ENCODE measurements at regions not wholly inside any gene's neighbourhood (a gene's known extent, or its start where the extent isn't known, plus 50 kb on each side); places are given as distances from the start of the nearest gene placed in this dataset.

DNA sequence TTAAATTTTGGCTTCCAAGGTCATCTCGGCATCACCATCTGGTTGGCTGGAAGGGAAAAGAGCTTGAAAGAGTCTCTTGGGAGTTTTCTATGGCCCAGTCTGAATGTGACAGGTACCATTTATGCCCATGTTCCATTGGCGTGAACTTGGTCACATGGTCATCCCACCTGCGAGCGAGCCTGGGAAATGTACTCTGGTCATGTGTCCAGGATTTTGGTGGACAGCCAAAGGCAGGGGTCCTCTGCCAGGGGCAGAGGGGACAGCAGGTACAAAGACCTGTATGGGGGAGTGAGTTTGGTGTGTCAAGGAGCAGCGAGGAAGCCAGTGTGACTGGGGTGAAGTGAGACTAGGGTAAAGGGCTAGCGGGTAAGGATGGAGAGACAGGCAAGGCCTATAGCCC lies 112.6 kb downstream of the CDC5L start:
- no peak for DNase-seq

DNA sequence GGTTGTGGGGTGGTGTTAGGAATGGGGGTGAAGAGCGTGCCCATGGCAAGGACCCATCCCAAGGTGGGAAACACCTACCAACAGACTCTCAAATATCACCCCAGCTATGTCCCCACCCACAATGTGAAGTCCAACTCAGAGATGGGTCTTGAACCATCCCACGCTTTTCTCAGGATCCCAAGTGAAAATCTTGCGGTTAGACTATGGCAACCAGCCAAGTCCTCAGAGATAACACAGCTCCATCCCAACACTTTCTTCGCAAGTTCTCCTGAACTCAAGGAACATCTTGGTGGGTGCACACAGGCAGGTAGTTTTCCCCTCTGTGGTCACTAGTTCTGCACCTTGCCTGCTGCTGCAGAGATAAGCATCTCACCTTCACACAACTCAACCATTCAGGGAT lies 116.0 kb downstream of the CDC5L start:
- no peak for DNase-seq

DNA sequence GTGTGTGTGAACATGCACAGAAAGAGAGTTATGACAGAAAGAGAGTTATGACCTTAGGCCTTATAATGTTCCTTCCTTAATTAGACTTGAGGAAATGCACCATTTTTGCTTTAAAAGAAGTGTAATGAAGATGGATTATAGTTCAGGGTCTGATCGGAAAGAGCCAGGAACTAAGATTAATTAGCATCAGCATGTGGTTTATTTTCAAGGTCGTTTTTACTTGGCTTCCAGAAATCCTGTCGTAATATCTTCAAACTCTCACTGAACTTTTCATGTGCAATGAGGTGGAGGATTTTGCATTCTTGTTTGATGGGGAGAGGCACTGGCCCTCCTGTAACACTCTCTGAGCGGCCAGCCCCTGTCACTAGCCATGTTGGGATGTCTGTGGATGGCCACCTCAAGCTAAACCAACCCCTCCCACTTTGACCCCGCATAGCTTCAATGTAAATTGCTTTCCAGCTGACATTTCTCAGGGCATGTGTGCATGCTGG lies 116.8 kb downstream of the CDC5L start:
- no peak for DNase-seq

DNA sequence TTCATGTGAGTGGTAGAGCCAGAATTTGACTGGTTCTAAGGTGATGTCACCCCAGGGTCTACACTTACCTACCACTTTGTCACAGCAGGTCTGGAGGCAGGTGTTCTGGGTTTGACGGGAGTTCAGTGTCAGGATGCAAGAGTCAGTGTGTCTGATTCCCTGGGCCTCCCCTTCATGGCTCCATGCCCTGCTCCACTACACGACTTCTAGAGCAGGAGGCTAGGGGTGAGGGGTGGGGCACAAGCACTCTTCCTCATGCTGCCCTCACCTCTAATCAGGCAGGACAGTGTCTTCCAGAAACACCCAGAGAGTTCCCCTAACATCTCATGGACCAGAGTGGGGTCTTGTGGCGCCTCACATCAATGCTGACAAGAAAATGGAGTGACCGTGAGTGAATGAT lies 118.2 kb downstream of the CDC5L start:
- no peak for DNase-seq

DNA sequence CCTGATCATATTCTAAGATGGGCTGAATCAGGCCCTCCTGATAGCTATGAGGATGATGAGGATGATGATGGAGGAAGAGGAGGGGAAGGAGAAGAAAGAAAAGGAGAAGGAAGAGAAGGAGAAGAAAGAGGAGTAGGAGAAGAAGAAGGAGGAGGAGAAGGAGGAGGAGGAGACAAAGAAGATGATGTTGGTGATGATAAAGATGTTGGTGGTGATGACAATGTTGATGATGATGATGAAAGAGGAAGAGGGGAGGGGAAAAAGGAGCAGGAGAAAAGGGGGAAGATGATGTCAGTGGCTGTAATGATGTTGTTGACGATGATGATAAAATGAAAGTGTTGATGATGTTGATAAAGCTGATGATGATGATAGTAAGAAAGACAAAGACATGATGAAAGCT lies 119.5 kb downstream of the CDC5L start:
- DNase-seq, result no peak

DNA sequence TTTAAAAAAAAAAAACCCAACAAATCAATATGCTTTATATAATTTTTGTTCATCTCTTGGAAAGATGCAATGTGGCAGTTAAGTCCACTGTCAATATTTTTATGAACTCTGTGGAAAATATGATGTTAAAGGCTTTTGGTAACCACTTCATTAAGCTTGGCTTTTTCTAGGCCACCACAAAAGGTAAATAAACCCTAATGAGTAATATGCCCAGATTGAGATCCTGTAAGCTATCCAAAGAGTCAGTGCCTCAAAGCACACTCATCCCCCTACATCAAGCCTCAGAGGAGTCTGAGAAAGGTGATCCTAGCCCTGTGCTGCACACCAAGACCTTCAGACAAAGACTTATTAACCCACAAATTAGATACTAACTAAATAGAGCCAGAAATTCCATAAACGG lies 121.1 kb downstream of the CDC5L start:
- no peak for DNase-seq

DNA sequence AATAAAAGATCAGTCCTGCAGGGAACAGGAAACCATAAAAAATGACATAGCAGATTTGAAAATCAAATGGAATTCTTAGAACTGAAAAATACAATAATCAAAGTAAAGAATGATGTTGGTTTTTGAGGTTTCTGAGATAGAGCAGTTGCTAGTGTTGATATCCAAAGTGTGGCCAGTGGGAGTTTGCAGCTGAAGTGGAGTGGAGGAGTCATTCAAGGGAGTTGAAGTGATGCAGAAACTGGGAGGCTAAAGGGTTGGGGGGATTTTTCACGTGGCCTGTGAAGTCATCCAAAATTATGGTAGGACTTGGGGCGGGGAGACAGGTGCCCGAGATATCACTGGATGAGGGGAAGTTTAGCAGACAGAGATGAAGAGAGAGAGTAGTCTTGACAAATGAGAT lies 123.6 kb downstream of the CDC5L start:
- DNase-seq, result no peak

DNA sequence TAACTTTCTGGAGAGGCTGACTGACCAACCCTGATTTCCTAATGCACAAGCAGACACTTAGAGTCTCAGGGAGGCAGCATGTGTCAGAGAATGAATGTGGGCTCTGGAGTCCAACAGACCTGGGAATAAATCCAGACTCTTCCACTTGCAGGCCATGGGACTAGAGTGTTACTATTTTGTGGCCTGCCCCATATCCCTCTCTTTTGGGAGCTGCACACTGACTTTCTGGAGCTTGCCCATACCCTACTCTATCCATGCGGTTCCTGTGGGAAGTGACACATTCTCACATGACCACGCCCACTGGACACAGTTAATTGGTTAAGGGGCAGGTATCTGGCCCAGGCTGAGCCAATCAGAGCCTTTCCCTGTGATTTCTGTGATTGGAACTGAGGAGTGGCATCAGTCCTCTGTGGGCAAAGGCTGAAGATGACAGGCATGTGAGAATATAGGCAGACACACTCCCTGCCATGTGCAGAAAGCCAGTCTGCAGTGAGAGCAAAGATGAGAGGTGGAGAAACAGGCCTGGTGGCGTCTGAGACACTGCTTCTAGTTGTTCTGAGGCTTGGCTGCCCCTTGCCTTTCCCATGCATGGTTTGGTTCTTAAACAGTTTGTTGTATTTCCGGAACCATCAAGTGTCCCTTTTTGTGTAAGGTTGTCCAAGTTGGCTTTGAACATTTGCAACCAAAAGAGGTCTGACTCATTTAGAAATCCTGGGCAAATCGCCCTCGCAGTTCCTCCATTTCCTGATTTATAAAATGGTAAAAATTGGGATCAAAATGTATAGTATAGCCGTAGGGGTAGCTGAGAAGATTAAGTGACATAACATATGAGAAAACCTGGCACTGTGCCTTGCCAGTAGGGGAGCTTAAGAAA lies 125.6 kb downstream of the CDC5L start:
- DNase-seq, result no peak

DNA sequence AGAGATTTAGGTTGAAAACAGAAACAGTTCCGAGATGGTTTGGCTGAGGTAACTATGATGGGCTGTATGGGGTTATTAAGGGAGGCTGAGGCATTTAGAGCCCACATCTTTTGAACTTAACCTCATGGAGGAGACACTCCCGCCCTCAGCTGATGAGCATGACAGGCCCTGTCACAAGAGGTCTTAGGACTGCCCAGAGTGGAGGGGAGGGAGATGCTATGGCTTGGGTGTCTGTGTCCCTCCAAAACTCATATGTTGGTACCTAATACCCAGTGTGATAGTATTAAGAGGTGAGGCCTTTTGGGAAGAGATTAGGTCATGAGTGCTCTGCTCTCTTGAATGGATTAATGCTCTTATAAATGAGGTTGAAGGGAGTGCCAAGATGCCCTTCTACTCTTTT lies 126.6 kb downstream of the CDC5L start:
- DNase-seq, result no peak

DNA sequence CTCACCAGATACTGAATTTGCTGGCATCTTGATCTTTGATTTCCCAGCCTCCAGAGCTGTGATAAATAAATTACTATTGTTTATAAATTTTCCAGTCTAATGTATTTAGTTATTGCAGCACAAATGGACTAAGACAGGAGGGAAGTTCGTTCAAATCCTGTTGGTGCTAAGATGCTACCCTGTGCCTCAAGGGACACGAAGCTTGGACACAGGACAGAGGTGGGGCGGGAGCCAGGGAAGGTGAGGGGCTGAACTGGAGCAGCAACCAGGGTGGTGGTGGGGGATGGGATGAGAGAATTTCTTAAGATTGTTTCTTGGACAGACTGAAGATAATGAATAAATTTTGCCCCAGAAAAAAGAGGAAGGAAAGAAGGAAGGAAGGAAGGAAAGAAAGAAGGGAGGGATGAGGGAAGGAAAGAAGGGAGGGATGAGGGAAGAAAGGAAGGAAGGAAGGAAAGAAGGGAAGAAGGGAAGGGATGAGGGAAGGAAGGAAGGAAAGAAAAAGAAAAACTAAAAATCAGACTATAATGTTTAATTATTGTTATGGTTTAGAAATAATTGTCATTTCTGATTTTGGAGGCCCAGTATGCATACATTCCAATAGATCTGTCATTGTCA lies 127.2 kb downstream of the CDC5L start:
- DNase-seq, result no peak

DNA sequence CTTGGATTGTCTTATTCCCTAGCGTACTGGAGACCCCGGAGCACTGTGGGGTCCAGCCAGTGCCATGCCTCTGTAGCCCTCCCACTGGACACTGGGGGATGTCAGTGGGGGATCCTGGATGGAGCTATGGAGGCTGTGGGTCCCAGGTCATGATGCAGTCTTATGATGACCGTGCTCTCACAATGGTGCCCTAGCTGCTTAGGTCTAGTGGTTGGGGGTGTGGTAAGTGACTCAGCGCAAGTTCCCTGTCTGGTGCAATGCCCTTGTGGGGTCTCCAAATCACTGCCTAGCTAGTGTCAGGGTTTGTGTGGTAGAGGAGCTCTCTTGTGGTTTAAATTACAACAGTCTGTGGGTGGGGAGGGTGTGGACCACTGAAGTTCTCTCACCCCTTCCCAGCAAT lies 135.4 kb downstream of the CDC5L start:
- DNase-seq, result no peak

DNA sequence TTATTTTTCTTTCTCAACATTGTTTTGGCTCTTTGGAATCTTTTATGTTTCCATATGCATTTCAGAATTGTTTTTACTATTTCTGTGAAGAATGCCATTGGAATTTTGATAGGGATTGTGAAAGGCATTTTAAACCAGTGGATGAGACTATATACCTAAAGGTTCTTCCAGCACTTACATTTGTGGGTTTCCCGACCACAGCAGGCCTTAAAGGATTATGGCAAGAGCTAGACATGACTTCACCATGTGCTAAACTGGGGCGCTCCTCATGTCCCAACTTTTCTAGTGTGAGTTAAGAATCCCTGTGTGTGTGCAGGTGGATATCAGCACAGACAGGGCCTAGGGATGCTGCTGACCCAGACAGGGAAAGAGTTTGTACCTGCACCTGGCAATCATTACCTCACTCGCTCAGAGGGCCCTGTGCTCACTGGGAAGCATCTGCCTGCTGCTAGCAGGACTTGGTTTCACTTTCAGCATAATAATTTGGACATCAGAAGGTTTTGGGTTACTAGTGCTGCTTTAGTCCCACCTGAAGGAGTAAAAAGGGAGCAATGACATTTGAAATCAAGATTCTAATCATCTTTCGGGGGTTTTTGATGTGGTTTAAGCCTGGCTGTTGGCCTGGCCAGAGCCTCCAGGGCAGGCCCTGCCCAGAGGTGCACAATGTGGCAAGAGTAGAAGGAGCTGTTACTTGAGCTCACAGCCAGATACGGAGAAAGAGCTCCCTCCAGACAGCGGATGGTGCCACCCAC lies 137.1 kb downstream of the CDC5L start:
- no peak for DNase-seq

DNA sequence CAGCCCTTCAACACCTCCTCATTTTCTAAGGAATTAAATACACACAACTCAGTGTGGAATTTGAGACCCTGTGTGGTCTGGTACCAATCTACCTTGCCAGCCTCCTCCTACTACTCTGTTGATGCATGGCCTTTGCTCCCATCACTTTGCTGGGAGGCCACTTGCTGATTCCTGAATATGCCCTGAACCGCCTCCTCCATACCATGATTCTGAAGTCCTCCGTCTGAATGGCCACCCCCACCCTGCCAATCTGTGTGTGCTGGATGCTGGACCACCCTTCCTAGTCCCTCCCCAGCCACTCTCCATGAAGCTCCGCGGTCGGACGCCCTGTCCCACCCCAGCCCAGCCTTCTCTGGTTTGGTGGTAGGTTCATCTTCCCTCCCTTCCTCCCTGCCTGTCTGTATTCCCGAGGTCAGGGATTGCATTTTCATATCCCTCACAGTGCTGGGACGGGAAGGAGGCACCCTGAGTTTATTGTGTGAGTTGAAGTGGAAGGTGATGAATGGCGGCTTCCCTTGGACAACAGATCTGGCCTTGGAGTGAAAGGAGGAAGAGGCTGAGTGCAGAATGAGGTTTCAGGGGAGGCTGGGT lies 138.3 kb downstream of the CDC5L start:
- DNase-seq, result no peak

DNA sequence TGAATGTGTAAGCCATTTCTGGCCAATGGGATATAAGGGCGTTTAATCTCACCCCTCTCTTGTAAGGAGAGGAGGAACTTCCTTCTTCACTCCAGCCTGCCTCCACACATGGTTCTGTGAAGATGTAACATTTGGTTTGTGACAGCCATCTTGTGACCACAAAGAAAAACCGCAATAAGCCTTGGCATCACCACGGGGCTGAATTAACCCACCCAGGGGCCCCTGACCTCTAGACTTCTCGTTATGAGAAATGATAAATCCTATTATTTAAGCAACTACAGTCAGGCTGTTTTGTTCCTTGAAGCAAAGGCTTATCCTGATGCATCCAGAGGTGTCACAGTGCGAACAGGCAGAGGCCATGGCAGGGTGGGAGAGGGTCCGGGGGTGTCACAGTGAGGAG lies 139.7 kb downstream of the CDC5L start:
- DNase-seq, result no peak

DNA sequence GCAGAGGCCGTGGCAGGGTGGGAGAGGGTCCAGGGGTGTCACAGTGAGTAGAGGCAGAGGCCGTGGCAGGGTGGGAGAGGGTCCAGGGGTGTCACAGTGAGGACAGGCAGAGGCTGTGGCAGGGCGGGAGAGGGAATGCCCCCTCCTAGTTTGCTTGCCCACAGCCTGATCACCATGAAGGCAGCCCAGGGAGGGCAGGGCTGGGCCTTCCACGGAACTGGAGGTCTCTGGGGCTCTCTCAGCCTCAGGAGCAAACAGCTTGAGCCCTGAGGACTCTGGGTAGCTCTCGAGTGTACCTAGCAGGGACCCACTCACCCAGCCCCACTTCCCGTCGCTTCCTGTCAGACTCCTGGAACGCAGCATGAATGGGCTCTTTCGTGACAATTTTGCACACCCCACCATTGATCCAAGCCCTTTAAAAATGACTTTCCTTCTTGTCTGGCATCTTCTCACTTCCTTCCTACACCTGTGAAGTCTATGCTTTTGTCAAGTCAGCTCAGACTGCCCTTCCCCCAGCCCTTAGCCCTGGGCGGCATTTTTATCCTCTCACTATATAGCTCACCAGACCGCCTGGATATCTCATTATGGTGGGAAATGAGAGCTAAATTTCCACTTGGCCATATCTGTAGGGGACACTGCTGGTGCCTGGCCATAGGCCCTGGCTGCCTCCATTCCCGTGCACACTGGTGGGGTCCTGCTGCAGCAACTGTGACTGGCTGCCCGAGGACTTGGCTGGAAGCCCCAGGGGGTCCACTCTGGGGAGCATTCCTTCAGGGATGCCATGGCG lies 140.3 kb downstream of the CDC5L start:
- DNase-seq, result no peak

DNA sequence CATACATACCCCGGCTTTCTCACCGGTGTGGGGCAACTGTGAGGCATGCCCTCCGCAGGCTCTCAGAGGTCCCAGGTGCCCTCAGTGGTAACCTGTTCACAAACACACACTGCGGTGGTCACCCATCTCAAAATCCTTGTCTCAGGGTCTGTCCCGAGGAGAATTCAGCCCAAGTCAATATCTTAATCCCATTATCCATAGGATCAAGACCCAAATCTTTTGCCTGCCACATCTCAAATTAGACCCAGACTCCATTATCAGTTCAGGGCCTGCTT lies 140.8 kb downstream of the CDC5L start:
- no peak for DNase-seq

DNA sequence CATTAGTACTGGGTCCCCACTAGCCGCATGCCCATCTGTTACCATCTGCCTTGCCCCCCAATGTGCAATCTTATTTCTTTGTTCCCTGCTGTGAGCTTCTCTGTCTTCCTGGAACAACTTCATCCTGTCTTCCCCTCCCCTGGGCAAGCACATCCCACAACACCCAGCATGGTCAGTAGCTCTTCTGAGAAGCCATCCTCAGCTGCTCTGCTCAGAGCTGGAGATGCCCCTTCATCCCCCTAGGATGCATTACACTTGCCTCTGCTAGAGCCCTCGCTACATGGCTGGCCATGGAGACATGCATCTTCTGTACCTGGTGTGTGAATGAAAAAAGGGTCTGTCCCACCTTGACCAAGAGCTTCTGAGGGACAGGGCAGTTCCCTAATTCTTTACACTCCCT lies 141.2 kb downstream of the CDC5L start:
- no peak for DNase-seq

DNA sequence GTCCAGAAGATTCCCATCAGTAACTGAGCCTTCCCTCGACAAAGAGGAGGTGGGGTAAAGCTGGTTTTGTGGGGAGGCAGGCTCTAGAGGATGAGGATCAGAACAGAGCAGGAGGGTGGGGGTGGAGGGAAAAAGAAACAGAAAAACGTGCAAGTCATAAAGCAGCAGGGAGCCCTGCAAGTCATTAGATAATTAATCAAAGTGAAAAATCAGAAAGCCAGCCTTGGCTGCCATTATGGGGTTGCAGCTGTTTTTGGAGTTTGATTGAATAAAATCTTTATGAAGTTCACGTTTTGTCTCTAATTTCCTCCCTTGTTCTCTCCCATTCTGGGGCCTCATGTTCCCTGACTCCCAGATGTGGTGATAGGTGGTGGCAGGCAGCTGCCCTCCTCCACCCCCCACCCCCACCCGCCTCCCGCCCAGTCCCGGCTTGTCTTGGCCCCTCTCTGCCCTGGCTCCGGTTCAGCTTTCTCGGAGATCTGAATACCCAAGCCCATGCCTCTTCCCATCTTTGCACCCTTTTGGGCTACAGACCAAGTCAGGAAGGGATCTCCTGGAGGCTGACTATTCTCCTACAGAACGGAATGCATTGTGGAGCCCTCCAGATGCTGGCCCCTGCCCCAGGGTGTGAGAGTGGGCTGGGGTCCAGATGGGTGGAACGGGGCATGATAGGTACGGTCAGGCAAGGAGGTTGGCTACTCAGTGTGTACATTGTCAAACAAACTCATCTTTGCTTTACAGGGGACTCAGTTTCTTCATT lies 141.8 kb downstream of the CDC5L start:
- no peak for DNase-seq

DNA sequence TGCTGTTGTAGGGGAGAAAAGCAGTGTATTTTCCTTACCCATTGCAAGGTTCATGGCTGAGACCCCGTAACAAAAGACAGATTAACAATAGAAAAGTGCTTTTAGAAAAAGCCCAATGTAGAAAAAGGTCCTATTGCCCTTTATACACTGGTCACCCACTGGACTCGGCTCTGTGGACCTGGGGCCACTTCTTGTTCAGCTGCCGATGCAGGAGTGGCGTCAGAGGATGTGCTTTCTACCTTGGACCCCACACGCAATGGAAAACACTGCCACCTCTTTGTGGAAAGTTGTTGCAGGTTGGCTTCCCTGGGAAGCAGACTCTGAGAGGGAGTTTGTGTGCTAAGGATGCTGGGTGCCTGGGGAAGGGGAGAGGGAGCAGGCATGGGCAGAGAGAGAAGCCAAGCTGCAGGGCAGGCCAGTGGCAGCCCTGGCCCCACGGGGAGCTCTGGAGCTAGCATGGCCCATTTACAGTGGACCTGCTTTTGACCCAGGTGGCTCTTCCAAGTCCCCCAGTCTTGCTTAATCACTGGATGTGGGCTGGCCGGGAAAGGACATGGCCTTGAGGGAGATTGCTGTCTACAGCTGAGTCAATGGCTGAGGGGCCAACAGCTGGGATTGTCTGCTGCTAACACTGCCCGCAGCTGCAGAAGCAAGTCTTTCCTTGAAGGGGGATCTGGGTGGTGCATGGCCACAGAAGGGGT lies 142.9 kb downstream of the CDC5L start:
- DNase-seq, result no peak

DNA sequence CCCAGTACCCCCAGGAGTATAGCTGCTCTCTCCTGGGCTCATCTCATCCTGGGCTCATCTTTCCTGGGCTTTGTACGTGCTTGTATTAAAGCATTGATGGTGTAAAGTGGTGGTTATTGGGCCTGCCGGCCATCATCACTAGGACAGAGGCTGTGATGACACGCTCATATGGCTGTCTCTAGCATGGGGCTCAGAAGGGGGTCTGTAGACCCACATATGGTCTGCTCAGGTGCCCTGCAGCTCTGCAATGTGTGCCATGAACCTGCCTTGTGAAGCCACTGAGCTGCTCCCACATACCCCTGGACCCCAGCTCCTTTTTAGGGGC lies 143.4 kb downstream of the CDC5L start:
- DNase-seq, result no peak

DNA sequence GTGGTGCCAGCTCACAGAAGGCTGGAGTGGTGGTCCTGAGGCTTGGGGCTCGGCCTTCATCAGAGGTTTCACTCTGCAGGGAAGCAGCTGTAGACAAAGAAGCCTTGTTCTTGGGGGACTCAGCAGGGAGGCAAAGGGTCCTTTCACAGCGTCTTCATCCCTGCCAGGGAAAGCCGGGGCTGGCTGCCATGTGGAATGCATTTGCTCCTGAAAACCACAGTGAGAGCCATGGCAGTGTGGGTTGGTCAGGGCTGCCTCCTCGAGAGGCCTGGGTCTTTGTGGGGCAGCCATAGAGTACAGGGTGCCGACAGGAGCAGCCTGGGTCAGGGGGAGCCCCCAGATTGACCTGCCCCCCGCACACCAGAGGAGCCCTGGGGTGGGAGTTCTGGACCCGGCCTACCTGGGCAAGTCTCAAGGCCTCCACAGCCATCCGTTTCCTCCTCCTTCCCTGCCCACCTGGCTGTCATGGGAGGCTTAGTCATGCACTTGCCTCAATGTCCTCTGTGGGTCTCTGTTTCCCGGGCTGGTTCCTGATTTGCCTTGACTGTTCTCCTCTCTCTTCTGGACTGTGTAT lies 144.0 kb downstream of the CDC5L start:
- DNase-seq, result no peak
